G401 (cell line): ENCODE measurements at regions not wholly inside any gene's neighbourhood (a gene's known extent, or its start where the extent isn't known, plus 50 kb on each side); places are given as distances from the start of the nearest gene placed in this dataset.
"Not testable (repeated sequence)": the region's sequence is repeated elsewhere in the genome, so short reads cannot be mapped to it uniquely, and the experiment has no call there.

Experiments
- DNase-seq: peaks from one replicate; pipeline ENCODE4 v3.0.0-alpha.2; 2015; ENCODE audit warnings: low spot score
- in situ Hi-C: cut with HindIII; loops from 2 replicates; pipeline ENCODE4 v1.10.0; 2016; ENCODE audit warnings: low sequenced_read_pairs, mixed read lengths

GRCh38 chr22:48070760-48071159 lies 1308.3 kb downstream of the TBC1D22A start:
- in situ Hi-C loops: no loop called here
- DNase-seq: no peak

- in situ Hi-C loops: no loop called here
- no peak for DNase-seq
These were observed 1307.6 kb downstream of the TBC1D22A start for GRCh38 chr22:48070083-48070482.

- DNase-seq: no peak
- in situ Hi-C loops: no loop called here
These were observed 1306.8 kb downstream of the TBC1D22A start for GRCh38 chr22:48069256-48069655.

- DNase-seq: no peak
- in situ Hi-C loops: no loop called here
These were observed 1306.0 kb downstream of the TBC1D22A start for GRCh38 chr22:48068323-48068885.

GRCh38 chr22:48065892-48066291 lies 1303.4 kb downstream of the TBC1D22A start:
- DNase-seq: peak; percentile 43
- in situ Hi-C loops: no loop called here

GRCh38 chr22:48061726-48062125 lies 1299.3 kb downstream of the TBC1D22A start:
- DNase-seq: peak; percentile 88
- in situ Hi-C loops: no loop called here

GRCh38 chr22:48060266-48060665 lies 1297.8 kb downstream of the TBC1D22A start:
- in situ Hi-C loops: no loop called here
- DNase-seq: no peak

GRCh38 chr22:48059521-48059920 lies 1297.1 kb downstream of the TBC1D22A start:
- in situ Hi-C loops, DNase-seq: not testable (repeated sequence)

- in situ Hi-C loops: no loop called here
- peak; percentile 48 for DNase-seq
These were observed 1294.8 kb downstream of the TBC1D22A start for GRCh38 chr22:48057116-48057835.

- no peak for DNase-seq
- in situ Hi-C loops: no loop called here
These were observed 1293.4 kb downstream of the TBC1D22A start for GRCh38 chr22:48055827-48056226.

GRCh38 chr22:48055185-48055584 lies 1292.7 kb downstream of the TBC1D22A start:
- no peak for DNase-seq
- in situ Hi-C loops: no loop called here

- no peak for DNase-seq
These were observed 1292.1 kb downstream of the TBC1D22A start for GRCh38 chr22:48054596-48054995.

GRCh38 chr22:48053973-48054372 lies 1291.5 kb downstream of the TBC1D22A start:
- in situ Hi-C loops: no loop called here
- no peak for DNase-seq

More at GRCh38 chr22:48054596-48054995, 1292.1 kb downstream of the TBC1D22A start:
- in situ Hi-C loops: no loop called here

- in situ Hi-C loops: no loop called here
- DNase-seq: no peak
These were observed 1291.0 kb downstream of the TBC1D22A start for GRCh38 chr22:48053486-48053885.

- DNase-seq: no peak
- in situ Hi-C loops: no loop called here
These were observed 1290.1 kb downstream of the TBC1D22A start for GRCh38 chr22:48052621-48052890.

GRCh38 chr22:48051796-48052620 lies 1289.6 kb downstream of the TBC1D22A start:
- in situ Hi-C loops: no loop called here
- peak; percentile 87 for DNase-seq

GRCh38 chr22:48050836-48051235 lies 1288.4 kb downstream of the TBC1D22A start:
- in situ Hi-C loops: no loop called here
- no peak for DNase-seq

GRCh38 chr22:48049116-48049515 lies 1286.7 kb downstream of the TBC1D22A start:
- in situ Hi-C loops: no loop called here

GRCh38 chr22:48047722-48048500 lies 1285.5 kb downstream of the TBC1D22A start:
- in situ Hi-C loops: no loop called here
- DNase-seq: peak; percentile 74

More at GRCh38 chr22:48049116-48049515, 1286.7 kb downstream of the TBC1D22A start:
- DNase-seq: no peak

GRCh38 chr22:48045369-48045768 lies 1282.9 kb downstream of the TBC1D22A start:
- in situ Hi-C loops: no loop called here

More at GRCh38 chr22:48045369-48045768, 1282.9 kb downstream of the TBC1D22A start:
- no peak for DNase-seq
